C4-2B (cell line): ENCODE measurements at regions not wholly inside any gene's neighbourhood (a gene's known extent, or its start where the extent isn't known, plus 50 kb on each side); places are given as distances from the start of the nearest gene placed in this dataset.

Experiments
- H3K27ac ChIP-seq: fragments of 450-650 bp; 2 replicates; pipeline ENCODE4 v1.5.1; 2017
- CTCF ChIP-seq: fragments of 450-650 bp; conservative IDR thresholded peaks from 2 replicates; pipeline ENCODE4 v1.5.1; 2017; ENCODE audit warnings: mild to moderate bottlenecking
- ZFX ChIP-seq: fragments of 450-650 bp; IDR thresholded peaks from 2 replicates; pipeline ENCODE4 v1.6.1; 2017

DNA sequence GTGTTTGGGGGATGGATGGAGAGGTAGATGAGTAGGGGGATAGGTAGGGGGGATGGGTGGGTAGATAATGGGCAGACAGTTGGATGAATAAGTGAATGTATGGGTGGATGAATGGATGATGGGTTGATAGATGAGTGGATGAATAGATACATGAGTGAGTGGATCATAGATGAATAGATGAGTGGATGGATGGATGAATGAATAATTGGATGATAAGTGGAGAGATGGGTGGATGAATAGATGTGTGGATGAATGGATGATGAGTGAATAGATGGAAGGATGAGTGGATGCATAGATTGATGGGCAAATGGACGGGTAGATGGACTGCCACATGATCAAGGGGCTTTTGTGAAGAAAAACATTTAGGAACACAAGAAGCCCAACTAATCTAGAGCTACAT, 133.3 kb upstream of the F3 start:
- H3K27ac ChIP-seq = no peak overlapping the region
- TF ChIP-seq ZFX (no peak), CTCF (no peak)

DNA sequence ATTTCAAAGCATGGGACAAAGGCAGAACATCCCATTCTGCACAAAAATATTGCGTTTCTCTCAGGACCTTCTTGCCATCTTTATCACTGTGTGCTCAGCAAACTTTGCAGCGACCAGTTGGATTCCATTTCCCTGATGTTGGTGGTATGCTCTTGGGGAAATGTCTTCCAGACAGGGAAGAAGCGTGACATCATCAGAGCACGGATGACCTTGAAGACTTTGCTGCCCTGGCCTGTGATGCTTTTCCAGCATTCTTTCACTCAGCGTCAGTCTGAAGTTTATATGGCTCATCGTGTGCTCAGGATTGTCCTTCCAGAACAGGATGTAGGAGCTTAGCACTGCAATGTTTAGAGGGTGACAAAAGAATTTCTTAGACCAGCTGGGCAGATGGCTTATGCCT, 131.4 kb upstream of the F3 start:
- H3K27ac ChIP-seq = no peak overlapping the region
- TF ChIP-seq CTCF (no peak), ZFX (no peak)

DNA sequence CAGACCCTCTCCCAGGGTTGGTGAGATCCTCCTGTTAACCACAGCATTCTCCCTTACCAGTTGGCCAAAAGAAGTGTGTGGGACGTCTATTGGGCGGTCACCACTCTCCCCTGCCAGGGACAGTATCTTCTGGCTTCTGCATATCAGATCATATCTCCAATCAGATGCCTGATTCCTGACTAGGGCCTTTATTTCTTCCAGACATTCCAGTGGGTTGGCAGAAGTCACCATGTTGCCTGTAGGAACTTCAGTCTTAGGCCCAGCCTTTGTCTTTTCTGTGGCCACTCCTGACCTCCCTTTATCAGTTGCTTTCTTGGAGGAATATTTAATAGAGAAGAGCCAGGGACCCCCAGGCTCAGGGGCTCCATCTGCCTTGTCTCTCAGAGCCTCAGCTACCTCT, 130.4 kb upstream of the F3 start:
- no peak overlapping the region for H3K27ac ChIP-seq
- TF ChIP-seq ZFX (no peak), CTCF (no peak)

DNA sequence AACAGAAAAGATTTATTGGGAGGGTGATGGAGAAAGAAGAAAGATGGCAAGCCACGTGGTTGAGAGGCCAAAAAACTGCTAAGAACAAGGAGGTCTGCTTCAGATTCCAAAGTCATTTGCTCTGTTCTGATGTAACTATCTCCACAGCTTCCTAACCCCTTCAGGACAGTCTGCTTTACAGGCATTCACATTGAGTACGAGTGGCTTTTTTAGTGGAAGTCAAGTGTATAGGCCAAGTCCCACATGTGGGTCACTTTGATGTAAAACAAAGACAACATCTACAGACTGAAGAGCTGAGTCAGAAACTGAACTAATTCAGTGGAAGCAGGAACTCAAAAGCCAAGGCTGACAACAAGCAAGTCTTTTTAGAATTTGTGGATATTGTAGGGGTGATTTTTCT, 128.7 kb upstream of the F3 start:
- TF ChIP-seq CTCF (no peak), ZFX (no peak)
- no peak overlapping the region for H3K27ac ChIP-seq

GRCh38 chr1:94669198-94669597, 127.6 kb upstream of the F3 start:
- no peak overlapping the region for H3K27ac ChIP-seq
- TF ChIP-seq ZFX (no peak), CTCF (no peak)

DNA sequence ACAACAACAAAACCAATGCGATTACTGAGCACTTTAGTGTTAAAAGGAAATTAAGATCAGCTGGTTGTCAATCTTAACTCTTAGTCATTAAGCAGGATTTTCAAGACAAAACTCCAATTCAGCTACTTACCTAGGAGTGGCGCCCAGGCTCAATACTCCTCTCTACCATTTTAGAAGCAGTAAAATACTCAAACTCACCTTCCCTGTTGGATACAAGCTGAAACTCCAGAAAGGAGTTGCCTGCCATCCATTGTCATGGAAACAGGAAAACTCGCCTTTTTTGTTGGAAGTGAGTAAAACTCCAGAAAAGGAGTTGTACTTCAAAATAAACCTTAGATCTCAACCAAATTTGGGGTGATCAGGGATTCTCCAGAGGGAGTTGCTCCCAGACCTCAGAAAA, 127.0 kb upstream of the F3 start:
- no peak for TF ChIP-seq CTCF
- no peak for TF ChIP-seq ZFX
- no peak overlapping the region for H3K27ac ChIP-seq

GRCh38 chr1:94667818-94668217, 126.3 kb upstream of the F3 start:
- no peak for TF ChIP-seq ZFX
- TF ChIP-seq CTCF = no peak
- no peak overlapping the region for H3K27ac ChIP-seq
